ENCODE measurements at regions not wholly inside any gene's neighbourhood (a gene's known extent, or its start where the extent isn't known, plus 50 kb on each side); places are given as distances from the start of the nearest gene placed in this dataset.

DNA sequence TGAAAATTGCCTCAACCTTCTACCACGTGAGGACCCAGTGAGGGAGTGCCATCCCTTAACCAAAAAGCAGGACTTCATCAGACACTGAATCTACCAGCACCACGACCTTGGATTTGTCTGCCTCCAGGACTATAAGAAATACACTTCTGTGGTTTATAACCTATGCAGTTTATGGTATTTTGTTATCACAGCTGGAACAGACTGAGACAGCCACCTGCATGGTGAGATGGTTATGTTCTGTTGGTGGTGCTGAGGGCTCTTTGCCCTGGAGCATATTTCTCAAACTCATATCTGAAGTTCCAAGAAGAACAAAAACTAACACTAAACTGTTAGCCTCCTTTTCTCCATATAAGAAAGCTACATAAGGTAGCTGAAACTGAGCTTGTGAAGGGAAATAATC, 69.8 kb upstream of the RGS18 start:
- in situ Hi-C loops (cut with HindIII; ENCODE audit: low pct_ligation_motif_present, low pct_unique_long_range_greater_than_20kb, low sequenced_read_pairs): no loop called here
- DNase-seq: no peak

DNA sequence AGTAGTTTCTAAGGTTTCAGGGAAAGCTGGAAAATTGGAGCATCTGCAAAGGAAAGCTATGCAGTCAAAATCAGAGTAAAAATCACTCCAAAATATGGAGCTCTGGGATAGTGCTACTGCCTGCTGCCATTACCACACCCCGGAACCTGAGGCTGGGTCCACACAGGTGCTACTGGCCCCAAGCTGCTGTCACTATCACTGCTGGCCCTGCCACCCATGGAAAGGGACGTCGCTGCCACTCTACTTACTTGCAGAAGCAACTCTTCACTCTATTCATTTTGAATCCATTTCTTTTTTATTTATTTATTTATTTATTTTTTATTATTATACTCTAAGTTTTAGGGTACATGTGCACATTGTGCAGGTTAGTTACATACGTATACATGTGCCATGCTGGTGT, 60.3 kb upstream of the RGS18 start:
- no peak for DNase-seq
- in situ Hi-C loops (cut with HindIII; ENCODE audit: low pct_ligation_motif_present, low pct_unique_long_range_greater_than_20kb, low sequenced_read_pairs): no loop called here

DNA sequence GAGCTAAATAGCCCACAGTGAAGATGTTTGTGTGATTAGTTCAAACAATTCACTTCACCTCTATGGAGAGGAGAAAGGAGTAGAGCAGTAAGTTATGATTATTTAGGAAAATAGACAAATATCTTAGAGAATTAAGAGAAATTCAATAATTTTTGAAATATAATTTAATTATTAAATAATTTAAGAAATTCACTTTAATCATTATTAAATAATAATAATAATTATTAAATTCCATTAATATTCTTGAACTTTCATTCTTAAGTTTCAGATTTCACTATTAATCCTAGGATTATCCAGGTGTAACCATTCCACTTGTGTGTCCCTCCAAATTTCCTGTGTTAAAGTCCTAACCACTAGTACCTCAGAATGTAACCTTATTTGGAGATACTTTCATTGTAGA, 58.9 kb upstream of the RGS18 start:
- DNase-seq: no peak
- in situ Hi-C loops (cut with HindIII; ENCODE audit: low pct_ligation_motif_present, low pct_unique_long_range_greater_than_20kb, low sequenced_read_pairs): no loop called here

DNA sequence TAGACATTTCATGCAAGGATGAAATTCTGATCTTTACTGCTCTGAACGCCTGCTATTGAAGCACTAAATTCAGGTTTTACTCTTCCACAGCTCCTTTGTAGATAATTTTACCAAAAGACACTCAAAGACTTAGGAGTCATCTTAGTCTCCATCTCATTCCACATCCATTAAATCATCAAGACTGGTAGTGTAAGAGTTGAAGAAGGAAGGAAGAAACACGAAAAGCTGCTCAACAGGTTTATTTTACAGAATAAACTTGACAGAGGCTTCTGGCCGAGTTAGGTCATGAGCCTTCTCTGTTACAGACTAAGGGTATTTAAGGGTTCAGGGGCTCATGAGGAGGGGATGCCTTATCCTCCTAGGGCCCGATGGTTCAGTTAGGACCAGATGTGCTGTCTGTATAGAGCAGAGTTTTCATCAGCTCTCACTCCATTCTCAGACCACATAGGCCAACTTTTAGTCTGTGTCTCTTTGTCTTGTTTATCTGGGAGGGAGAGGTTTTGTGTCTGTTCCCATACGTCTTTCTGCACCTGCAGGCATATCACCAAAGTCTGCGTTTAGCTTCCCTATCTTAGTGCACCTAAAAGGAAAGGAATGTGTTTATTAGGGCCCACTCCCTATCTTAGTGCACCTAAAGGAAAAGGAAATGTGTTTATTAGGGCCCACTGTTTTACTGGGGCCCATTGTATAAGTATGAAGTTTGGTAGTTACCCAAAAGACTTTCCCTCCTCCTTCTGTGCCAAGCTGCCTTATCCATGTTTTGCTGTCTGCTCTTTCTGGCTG, 57.4 kb upstream of the RGS18 start:
- no peak for DNase-seq
- in situ Hi-C loops (cut with HindIII; ENCODE audit: low pct_ligation_motif_present, low pct_unique_long_range_greater_than_20kb, low sequenced_read_pairs): no loop called here

DNA sequence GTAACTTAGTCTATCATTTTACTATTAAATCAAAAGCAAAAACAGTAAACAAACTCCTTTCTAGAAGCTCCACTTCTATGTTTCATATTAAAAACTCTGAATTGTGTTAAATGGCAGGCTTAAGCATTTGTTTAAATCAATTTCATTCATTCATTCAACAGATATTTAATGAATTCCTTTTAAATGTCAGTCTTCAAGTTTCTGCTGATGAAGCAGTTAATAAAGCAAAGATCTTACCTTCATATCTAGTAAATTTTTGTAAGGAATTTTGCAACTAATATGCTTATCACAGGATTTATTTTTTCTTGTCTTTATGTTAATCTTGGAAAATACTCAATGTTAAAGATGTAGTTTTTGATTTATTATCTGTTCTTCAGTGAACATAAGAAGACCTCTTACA, 54.1 kb upstream of the RGS18 start:
- no peak for DNase-seq
- in situ Hi-C loops (cut with HindIII; ENCODE audit: low pct_ligation_motif_present, low pct_unique_long_range_greater_than_20kb, low sequenced_read_pairs): no loop called here

DNA sequence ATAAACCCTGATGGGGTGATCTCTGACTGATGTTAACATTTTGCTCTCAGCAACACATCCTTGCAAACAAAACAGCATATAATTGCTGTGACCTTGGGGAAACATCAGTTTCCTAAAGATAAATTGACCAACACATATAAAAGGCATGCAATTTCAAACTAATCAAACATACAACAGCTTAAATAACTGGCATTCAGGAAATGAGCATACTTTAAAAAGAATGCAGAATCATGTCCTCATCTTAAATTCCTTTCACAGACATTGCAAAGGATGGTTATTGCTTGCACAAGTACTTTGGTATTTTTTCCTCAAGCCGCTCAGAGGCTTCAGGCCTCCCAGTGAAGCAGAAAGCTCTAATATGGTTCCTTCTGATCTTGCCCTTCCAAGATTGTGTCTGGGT, 53.4 kb upstream of the RGS18 start:
- in situ Hi-C loops (cut with HindIII; ENCODE audit: low pct_ligation_motif_present, low pct_unique_long_range_greater_than_20kb, low sequenced_read_pairs): no loop called here
- DNase-seq: no peak

DNA sequence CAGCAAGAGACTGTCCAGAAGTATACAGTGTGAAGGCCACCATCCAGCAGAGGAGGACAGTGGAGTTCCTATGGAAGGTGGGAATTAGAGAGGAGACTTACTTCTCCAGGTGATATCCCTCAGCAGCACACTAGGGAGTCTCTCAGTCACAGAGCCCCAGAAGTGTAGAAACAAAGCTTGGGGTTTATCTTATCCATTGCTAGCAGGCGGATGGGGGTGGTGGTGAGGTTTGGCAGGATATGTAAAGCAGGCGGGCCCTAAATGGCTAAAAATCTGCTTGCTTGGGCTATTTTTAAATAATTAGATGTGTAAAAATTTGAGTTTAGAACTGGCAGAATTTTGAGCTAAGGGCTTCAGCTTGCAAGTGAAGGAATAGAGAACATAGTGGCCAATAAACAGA, 50.1 kb upstream of the RGS18 start:
- no peak for DNase-seq
- in situ Hi-C loops (cut with HindIII; ENCODE audit: low pct_ligation_motif_present, low pct_unique_long_range_greater_than_20kb, low sequenced_read_pairs): no loop called here
